ENCODE measurements at regions not wholly inside any gene's neighbourhood (a gene's known extent, or its start where the extent isn't known, plus 50 kb on each side); places are given as distances from the start of the nearest gene placed in this dataset.

GRCh38 chrX:38943120-38943519, 141.9 kb downstream of the MID1IP1 start:
- no peak for TF ChIP-seq YY1 (IDR thresholded peaks at IDR 0.05; ENCODE audit: insufficient read depth, insufficient read length)
- TF ChIP-seq ZNF274 (IDR thresholded peaks at IDR 0.05; ENCODE audit: low read depth, low read length): no peak
- TF ChIP-seq SUZ12 (IDR thresholded peaks at IDR 0.05; ENCODE audit: extremely low read depth, insufficient read depth, insufficient read length): no peak

Measured in NT2/D1 (cell line).